GM20000 (cell line): ENCODE measurements at regions not wholly inside any gene's neighbourhood (a gene's known extent, or its start where the extent isn't known, plus 50 kb on each side); places are given as distances from the start of the nearest gene placed in this dataset.

Experiments
- DNase-seq: peaks from one replicate; pipeline ENCODE4 v3.0.0; 2012; ENCODE audit warnings: low spot score
- CTCF ChIP-seq: IDR thresholded peaks from 2 replicates; pipeline ENCODE4 v1.5.1; 2012; ENCODE audit warnings: mild to moderate bottlenecking, control low read depth; ENCODE audit errors: extremely low read depth, missing control alignments

- no peak for TF ChIP-seq CTCF
- no peak for DNase-seq
Measured at GRCh38 chr1:227433663-227434341, 115.5 kb upstream of the CDC42BPA start.

- TF ChIP-seq CTCF = no peak
- DNase-seq = no peak
Measured at GRCh38 chr1:227432981-227433380, 114.7 kb upstream of the CDC42BPA start.

- TF ChIP-seq CTCF = no peak
- no peak for DNase-seq
Measured at GRCh38 chr1:227432181-227432535, 113.9 kb upstream of the CDC42BPA start.

- no peak for DNase-seq
- no peak for TF ChIP-seq CTCF
Measured at GRCh38 chr1:227429447-227430359, 111.4 kb upstream of the CDC42BPA start.

- TF ChIP-seq CTCF = no peak
- DNase-seq = no peak
Measured at GRCh38 chr1:227428803-227429202, 110.5 kb upstream of the CDC42BPA start.

GRCh38 chr1:227427411-227427810 lies 109.1 kb upstream of the CDC42BPA start:
- no peak for TF ChIP-seq CTCF
- no peak for DNase-seq

GRCh38 chr1:227424953-227425352 lies 106.7 kb upstream of the CDC42BPA start:
- no peak for DNase-seq
- no peak for TF ChIP-seq CTCF
